ENCODE measurements at regions not wholly inside any gene's neighbourhood (a gene's known extent, or its start where the extent isn't known, plus 50 kb on each side); places are given as distances from the start of the nearest gene placed in this dataset.
"Not testable (repeated sequence)": the region's sequence is repeated elsewhere in the genome, so short reads cannot be mapped to it uniquely, and the experiment has no call there.

- not testable (repeated sequence) for DNase-seq
Observed at GRCh38 chr11:14573539-14574057, 53.4 kb upstream of the PSMA1 start.

DNA sequence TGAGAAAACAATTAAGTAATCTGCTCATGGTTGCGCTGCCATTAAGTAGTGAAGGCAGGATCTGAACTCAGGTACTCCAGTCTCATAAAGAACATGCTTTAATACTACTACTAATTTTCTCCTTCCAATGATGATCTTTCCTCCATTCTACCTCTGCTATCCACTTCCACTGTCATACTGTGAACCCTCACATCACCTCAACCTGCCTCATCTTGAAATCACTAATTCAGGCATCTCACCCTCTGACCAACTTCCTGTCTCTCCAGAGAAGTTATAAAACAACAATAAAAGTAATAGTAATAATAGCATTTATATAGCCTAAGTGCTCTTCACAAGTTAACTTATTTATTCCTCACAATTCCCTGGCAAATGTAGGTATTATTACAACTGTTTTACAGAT, 57.1 kb upstream of the PSMA1 start:
- DNase-seq: peak; percentile 64

GRCh38 chr11:14577835-14578529, 57.8 kb upstream of the PSMA1 start:
- peak; percentile 61 for DNase-seq

DNA sequence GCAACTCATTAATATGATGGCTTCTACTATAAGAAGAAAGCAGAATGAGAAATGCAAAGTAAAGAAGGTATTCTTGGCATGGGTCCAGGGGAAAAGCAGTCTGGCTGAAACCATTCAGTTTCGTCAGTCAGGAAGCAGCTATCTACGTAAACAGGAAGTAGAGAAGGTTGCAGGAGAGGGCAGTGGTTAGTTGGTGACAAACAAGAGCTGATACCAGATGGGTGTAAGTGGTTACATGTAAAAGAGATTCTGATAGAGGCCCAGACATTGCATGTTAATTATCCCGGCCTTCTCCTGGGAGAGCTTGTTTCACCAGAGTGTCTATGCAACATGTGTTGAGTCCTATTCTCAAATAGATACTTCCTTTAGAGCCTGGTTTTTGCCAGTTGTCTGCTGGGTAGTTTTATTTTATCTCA, 58.4 kb upstream of the PSMA1 start:
- DNase-seq: peak; percentile 87

DNA sequence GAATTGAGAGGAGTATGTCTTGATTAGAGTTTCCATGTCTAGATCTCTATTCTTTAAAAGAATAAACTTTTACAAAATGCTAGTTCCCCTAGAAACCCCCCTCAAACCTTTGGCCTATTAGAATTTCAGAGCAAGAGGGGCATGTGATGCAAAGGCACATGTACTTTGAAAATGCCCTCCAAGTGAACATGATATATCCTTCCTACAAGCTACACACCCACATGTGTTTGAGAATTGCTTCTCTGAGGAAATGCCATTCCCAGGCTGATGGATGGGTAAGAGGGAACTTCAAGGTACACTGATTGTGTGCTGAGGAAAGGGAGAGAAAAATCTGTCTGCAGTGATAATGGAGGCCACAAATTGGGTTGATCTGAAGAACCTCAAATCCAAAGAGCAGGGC, 59.5 kb upstream of the PSMA1 start:
- no peak for DNase-seq

DNA sequence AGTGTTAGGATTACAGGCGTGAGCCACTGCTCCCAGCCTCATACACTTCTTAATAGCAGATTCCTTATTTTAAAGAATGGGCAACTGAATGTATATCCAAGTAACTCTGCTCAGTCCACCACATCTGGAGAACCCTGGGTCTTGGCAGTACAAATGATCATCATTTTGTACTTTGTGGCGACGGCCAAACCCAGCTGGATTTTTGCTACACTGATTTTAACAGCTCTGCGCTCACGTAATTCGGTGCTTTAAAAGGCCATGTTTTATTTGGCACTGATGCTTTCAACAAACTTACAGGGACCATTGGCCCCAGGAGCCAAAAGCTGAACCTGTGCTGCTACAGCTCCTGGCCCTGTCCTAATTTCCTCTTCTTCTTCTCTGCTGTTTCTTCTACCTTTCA, 60.8 kb upstream of the PDE3B start:
- no peak for DNase-seq

- no peak for DNase-seq
Observed at GRCh38 chr11:14583252-14584034, 60.2 kb upstream of the PDE3B start.

- DNase-seq: no peak
Observed at GRCh38 chr11:14584035-14584363, 59.6 kb upstream of the PDE3B start.

- no peak for DNase-seq
Observed at GRCh38 chr11:14584595-14584994, 59.0 kb upstream of the PDE3B start.

DNA sequence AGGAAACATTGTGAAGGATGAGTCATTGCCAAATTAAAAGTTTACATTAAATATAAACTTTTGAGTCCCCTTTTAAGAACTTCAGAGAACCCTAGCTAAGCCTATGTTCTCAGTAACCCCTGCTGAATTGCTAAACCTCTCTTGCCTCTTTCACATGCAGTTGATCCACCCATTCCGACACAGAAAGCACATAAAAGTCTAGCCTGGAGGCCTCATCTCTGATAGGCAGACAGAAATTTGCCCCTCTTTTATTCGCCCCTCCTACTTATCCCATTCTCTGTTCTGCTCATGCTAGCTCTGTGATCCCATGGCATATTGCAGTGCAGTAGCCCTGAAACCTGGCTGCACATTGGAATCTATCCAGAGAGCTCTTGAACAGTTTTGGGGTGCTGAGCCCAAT, 58.2 kb upstream of the PDE3B start:
- DNase-seq: no peak

- DNase-seq: no peak
Observed at GRCh38 chr11:14587258-14587657, 56.3 kb upstream of the PDE3B start.

DNA sequence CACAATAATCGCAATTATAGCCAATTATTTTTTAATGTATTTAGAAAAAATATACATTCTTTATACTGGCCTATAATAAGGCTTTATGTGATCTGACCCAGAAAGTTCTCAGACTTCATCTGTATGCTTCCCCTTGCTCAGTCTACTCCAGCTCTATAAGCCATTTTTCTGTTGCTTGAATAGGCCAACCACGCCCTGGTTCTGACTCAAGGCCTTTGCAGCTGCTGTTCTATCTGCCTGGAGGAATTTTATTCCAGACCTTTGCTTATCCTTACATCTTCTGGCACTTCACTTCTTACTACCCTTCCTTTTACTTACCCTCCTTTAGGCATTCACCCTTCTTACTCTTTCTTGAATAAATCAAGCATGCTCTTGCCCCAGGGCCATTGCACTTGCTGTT, 54.9 kb upstream of the PDE3B start:
- no peak for DNase-seq

GRCh38 chr11:14589421-14589820, 54.2 kb upstream of the PDE3B start:
- DNase-seq: no peak

GRCh38 chr11:14591046-14591445, 52.6 kb upstream of the PDE3B start:
- not testable (repeated sequence) for DNase-seq

DNA sequence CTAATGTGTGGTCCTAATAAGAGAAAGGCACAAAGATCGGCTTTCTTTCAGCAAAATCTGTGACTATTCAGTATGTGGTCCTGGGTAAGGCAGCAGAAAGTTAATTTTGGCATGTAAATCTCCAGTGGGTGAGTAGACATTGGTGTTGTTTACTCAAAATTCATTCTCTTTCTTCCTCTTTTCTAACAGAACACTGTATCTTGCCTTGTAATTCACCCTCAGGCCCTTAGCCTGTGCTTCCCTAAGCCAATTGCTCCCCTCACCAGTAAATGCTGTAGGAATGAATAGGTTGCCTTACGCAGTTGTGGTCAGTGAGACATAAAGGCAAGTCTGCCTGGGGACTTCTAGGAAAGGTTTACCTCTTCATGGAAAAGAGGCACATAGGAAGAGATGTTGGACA, 49.9 kb upstream of the PDE3B start:
- DNase-seq: no peak

All from activated CD4-positive, alpha-beta T cell treated with anti-CD3 and anti-CD28 coated beads, Interleukin-2, amount 50 U/mL, for 16 hours (primary cell).